Suprapubic skin (tissue), 4 donors: ENCODE measurements at regions not wholly inside any gene's neighbourhood (a gene's known extent, or its start where the extent isn't known, plus 50 kb on each side); places are given as distances from the start of the nearest gene placed in this dataset.

Experiments used
- EP300 ChIP-seq: sonication (generic); formaldehyde crosslinking; IDR thresholded peaks from one replicate; pipeline ENCODE4 v1.6.1; 2017; ENCODE audit warnings: antibody characterized with exemption
- POLR2A ChIP-seq, 2 donors: fragments of 450-650 bp; IDR thresholded peaks; one replicate each; pipeline ENCODE4 v1.6.1; 2017; ENCODE audit warnings: antibody characterized with exemption in 2 of 2, mild to moderate bottlenecking in 2 of 2, moderate library complexity in 2 of 2
- POLR2AphosphoS5 ChIP-seq, 3 donors: sonication (generic); formaldehyde crosslinking; IDR thresholded peaks; one replicate each; pipeline ENCODE4 v1.6.1; 2017; ENCODE audit warnings: antibody characterized with exemption in 3 of 3
- TF ChIP-seq, protein P1 (sequence below), 2 donors: fragments of 200-600 bp in 1 of 2; fragments of 450-650 bp in 1 of 2; sonication (generic) in 1 of 2; IDR thresholded peaks; one replicate each; pipeline ENCODE4 v1.5.1; 2016 to 2019; ENCODE audit warnings: antibody characterized with exemption in 2 of 2, mild to moderate bottlenecking in 1 of 2, moderate library complexity in 1 of 2

- no peak for TF ChIP-seq EP300
- TF ChIP-seq, protein P1, sequence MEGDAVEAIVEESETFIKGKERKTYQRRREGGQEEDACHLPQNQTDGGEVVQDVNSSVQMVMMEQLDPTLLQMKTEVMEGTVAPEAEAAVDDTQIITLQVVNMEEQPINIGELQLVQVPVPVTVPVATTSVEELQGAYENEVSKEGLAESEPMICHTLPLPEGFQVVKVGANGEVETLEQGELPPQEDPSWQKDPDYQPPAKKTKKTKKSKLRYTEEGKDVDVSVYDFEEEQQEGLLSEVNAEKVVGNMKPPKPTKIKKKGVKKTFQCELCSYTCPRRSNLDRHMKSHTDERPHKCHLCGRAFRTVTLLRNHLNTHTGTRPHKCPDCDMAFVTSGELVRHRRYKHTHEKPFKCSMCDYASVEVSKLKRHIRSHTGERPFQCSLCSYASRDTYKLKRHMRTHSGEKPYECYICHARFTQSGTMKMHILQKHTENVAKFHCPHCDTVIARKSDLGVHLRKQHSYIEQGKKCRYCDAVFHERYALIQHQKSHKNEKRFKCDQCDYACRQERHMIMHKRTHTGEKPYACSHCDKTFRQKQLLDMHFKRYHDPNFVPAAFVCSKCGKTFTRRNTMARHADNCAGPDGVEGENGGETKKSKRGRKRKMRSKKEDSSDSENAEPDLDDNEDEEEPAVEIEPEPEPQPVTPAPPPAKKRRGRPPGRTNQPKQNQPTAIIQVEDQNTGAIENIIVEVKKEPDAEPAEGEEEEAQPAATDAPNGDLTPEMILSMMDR (IDR thresholded peaks at IDR 0.05), result no peak
- no peak for TF ChIP-seq POLR2A (IDR thresholded peaks at IDR 0.05)
- TF ChIP-seq POLR2AphosphoS5 (IDR thresholded peaks at IDR 0.05), result no peak
Measured at GRCh38 chr7:47095946-47096345, 486.0 kb downstream of the TNS3 start.
